SU-DHL-6 (cell line): ENCODE measurements at regions not wholly inside any gene's neighbourhood (a gene's known extent, or its start where the extent isn't known, plus 50 kb on each side); places are given as distances from the start of the nearest gene placed in this dataset.

Experiments used
- EZH2phosphoT487 ChIP-seq: fragments of 200-600 bp; sonication (generic), shearing (Covaris generic); conservative IDR thresholded peaks from 2 replicates; pipeline ENCODE4 v1.6.1; 2018; ENCODE audit warnings: mild to moderate bottlenecking, antibody characterized with exemption, low read length, moderate library complexity, mixed read lengths
- TF ChIP-seq, protein P1 (sequence below): fragments of 200-600 bp; sonication (generic); IDR thresholded peaks from one replicate; pipeline ENCODE4 v1.5.1; 2017; ENCODE audit warnings: antibody characterized with exemption, mild to moderate bottlenecking, low read length, moderate library complexity; ENCODE audit not compliant: insufficient read depth, poor library complexity, severe bottlenecking

DNA sequence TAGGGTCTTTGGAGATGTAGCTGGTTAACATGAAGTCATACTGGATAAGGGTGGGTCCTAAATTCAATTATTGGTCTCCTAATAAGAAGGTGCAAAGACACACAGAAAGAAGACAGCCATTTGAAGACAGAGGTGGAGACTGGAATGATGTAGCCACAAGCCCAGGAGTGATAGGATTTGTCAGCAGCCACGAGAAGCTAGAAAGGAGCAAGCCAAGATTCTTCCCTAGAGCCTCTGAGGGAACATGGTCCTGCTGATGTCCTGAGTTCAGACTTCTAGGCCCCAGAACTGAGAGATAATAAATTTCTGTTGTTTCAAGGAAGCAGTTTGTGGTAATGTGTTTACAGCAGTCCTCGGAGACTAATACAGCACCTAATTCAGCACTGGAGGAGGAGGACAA, 203.3 kb upstream of the SRRM4 start:
- TF ChIP-seq, protein P1, sequence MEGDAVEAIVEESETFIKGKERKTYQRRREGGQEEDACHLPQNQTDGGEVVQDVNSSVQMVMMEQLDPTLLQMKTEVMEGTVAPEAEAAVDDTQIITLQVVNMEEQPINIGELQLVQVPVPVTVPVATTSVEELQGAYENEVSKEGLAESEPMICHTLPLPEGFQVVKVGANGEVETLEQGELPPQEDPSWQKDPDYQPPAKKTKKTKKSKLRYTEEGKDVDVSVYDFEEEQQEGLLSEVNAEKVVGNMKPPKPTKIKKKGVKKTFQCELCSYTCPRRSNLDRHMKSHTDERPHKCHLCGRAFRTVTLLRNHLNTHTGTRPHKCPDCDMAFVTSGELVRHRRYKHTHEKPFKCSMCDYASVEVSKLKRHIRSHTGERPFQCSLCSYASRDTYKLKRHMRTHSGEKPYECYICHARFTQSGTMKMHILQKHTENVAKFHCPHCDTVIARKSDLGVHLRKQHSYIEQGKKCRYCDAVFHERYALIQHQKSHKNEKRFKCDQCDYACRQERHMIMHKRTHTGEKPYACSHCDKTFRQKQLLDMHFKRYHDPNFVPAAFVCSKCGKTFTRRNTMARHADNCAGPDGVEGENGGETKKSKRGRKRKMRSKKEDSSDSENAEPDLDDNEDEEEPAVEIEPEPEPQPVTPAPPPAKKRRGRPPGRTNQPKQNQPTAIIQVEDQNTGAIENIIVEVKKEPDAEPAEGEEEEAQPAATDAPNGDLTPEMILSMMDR, result no peak
- no peak for TF ChIP-seq EZH2phosphoT487
